Keratinocyte (primary cell): ENCODE measurements at regions not wholly inside any gene's neighbourhood (a gene's known extent, or its start where the extent isn't known, plus 50 kb on each side); places are given as distances from the start of the nearest gene placed in this dataset.

Experiments used
- DNase-seq: peaks from one replicate; pipeline ENCODE4 v3.0.0-alpha.2; 2011; ENCODE audit warnings: low read depth, missing footprints, low spot score
- FAIRE-seq: peaks from 2 replicates; lab custom pipeline; 2011; peaks lifted over from hg19 to GRCh38; lab: Jason Lieb, UNC
- H2AFZ ChIP-seq: 2 replicates; pipeline ENCODE4 v1.6.0; 2012; ENCODE audit warnings: low read length, control low read depth, inconsistent platforms; ENCODE audit not compliant: control insufficient read depth
- H3K27ac ChIP-seq: 2 replicates; pipeline ENCODE4 v1.5.1; 2011; ENCODE audit warnings: low read length; ENCODE audit not compliant: control insufficient read depth, insufficient read depth
- H3K27me3 ChIP-seq: 3 replicates; pipeline ENCODE4 v1.6.0; 2011; ENCODE audit warnings: low read length; ENCODE audit not compliant: control insufficient read depth, insufficient read depth; ENCODE audit errors: extremely low read depth
- H3K36me3 ChIP-seq, 2 experiments: 2 replicates in 1 of 2; 3 replicates in 1 of 2; pipeline ENCODE4 v1.5.1; 2011; ENCODE audit warnings: low read length in 2 of 2, mild to moderate bottlenecking in 1 of 2; ENCODE audit not compliant: control insufficient read depth in 2 of 2, insufficient read depth in 2 of 2; ENCODE audit errors: extremely low read depth in 1 of 2
- H3K4me1 ChIP-seq: 3 replicates; pipeline ENCODE4 v1.5.1; 2011; ENCODE audit warnings: low read length; ENCODE audit not compliant: control insufficient read depth, insufficient read depth; ENCODE audit errors: extremely low read depth
- H3K4me2 ChIP-seq: 3 replicates; pipeline ENCODE4 v1.6.0; 2011; ENCODE audit warnings: low read depth, low read length; ENCODE audit not compliant: control insufficient read depth, insufficient read depth; ENCODE audit errors: extremely low read depth
- H3K4me3 ChIP-seq, 3 experiments: fragments of 200-600 bp in 1 of 3; sonication (generic) in 1 of 3; 2 replicates in 2 of 3; 3 replicates in 1 of 3; pipeline ENCODE4 v1.5.1; 2011 to 2016; ENCODE audit warnings: low read length in 3 of 3, mild to moderate bottlenecking in 3 of 3, control low read depth in 2 of 3, inconsistent platforms in 1 of 3, low read depth in 1 of 3, mixed read lengths in 1 of 3, mixed run types in 1 of 3, moderate library complexity in 1 of 3; ENCODE audit not compliant: control insufficient read depth in 2 of 3, insufficient read depth in 2 of 3; ENCODE audit errors: extremely low read depth in 1 of 3
- H3K79me2 ChIP-seq: 2 replicates; pipeline ENCODE4 v1.6.0; 2012; ENCODE audit warnings: low read length; ENCODE audit not compliant: control insufficient read depth, insufficient read depth
- H3K9ac ChIP-seq: 3 replicates; pipeline ENCODE4 v1.6.0; 2011; ENCODE audit warnings: low read length; ENCODE audit not compliant: control insufficient read depth, insufficient read depth; ENCODE audit errors: extremely low read depth
- H3K9me1 ChIP-seq: 3 replicates; pipeline ENCODE4 v1.6.0; 2011; ENCODE audit warnings: low read length; ENCODE audit not compliant: control insufficient read depth, insufficient read depth; ENCODE audit errors: extremely low read depth
- H3K9me3 ChIP-seq: 2 replicates; pipeline ENCODE4 v1.5.1; 2012; ENCODE audit warnings: low read depth, low read length; ENCODE audit not compliant: control insufficient read depth
- H4K20me1 ChIP-seq: 3 replicates; pipeline ENCODE4 v1.6.0; 2011; ENCODE audit warnings: low read length; ENCODE audit not compliant: control insufficient read depth, insufficient read depth; ENCODE audit errors: extremely low read depth
- EZH2 ChIP-seq: IDR thresholded peaks from one replicate; pipeline ENCODE4 v1.6.1; 2012; ENCODE audit warnings: inconsistent platforms, mild to moderate bottlenecking, low read length, moderate library complexity
- dilution Hi-C: fragments of 300-500 bp; cut with MboI; formaldehyde crosslinking; loops from one replicate; pipeline ENCODE4 v1.7.0; 2020; ENCODE audit warnings: low sequenced_read_pairs; ENCODE audit not compliant: extremely low pct_ligation_motif_present
- TF ChIP-seq, protein P1 (sequence below), 3 experiments: IDR thresholded peaks in 1 of 3; conservative IDR thresholded peaks in 1 of 3; optimal IDR thresholded peaks in 1 of 3; 2 replicates in 2 of 3; 3 replicates in 1 of 3; pipeline versions ENCODE3 to v1.5.1; 2011; ENCODE audit warnings: low read length in 3 of 3, mild to moderate bottlenecking in 3 of 3, moderate library complexity in 2 of 3, control low read depth in 1 of 3, inconsistent platforms in 1 of 3; ENCODE audit not compliant: insufficient read depth in 2 of 3; ENCODE audit errors: extremely low read depth in 1 of 3

DNA sequence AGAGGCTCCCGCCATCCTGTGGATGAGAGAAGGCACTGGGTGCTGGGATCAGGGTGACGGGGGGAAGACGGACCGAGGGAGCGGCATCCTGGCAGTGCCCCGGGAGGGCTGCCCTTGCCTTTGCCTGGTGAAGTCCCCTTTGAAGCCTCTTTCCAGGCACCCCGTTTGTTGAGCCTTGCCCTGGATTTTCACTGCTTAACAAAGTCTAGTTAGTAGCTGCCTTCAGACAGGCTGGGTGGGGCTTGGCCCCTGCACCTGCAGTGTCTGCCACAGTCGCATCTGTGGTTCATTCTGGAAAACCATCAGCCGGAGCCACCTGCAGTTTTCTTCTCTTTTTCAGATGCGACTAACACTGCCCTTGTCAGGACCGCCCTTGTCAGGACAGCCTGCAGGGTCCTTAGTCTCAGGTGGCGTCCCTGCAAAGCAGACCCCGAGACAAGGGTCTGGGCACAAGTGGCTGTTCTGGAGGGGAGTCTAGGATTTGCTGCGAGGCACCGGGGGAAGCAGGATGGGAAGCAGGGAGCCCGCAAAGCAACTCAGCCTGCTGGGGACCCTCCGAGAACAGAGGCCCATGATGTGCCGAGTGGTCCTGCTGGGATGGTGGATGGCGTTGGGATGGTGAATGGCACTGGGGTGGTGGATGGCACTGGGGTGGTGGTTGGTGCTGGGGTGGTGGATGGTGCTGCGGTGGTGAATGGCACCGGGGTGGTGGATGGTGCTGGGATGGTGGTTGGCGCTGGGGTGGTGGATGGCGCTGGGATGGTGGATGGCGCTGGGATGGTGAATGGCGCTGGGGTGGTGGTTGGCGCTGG lies 147.9 kb upstream of the COL5A1 start:
- H3K9me3 ChIP-seq, result no peaks in the 10 kb centered on the region
- no peak for DNase-seq
- no peak overlapping the region for H3K9ac ChIP-seq
- H3K9me1 ChIP-seq, result no peaks in the 10 kb centered on the region
- no peak for FAIRE-seq
- no peak overlapping the region for H3K4me2 ChIP-seq
- no peaks in the 10 kb centered on the region for H3K4me1 ChIP-seq
- no peaks in the 10 kb centered on the region for H4K20me1 ChIP-seq
- H3K27ac ChIP-seq, result no peak overlapping the region
- TF ChIP-seq EZH2, result no peak
- TF ChIP-seq, protein P1, sequence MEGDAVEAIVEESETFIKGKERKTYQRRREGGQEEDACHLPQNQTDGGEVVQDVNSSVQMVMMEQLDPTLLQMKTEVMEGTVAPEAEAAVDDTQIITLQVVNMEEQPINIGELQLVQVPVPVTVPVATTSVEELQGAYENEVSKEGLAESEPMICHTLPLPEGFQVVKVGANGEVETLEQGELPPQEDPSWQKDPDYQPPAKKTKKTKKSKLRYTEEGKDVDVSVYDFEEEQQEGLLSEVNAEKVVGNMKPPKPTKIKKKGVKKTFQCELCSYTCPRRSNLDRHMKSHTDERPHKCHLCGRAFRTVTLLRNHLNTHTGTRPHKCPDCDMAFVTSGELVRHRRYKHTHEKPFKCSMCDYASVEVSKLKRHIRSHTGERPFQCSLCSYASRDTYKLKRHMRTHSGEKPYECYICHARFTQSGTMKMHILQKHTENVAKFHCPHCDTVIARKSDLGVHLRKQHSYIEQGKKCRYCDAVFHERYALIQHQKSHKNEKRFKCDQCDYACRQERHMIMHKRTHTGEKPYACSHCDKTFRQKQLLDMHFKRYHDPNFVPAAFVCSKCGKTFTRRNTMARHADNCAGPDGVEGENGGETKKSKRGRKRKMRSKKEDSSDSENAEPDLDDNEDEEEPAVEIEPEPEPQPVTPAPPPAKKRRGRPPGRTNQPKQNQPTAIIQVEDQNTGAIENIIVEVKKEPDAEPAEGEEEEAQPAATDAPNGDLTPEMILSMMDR (optimal IDR thresholded peaks at IDR 0.05 in 1 of 3, IDR thresholded peaks at IDR 0.05 in 1 of 3, conservative IDR thresholded peaks at IDR 0.05 in 1 of 3; ENCODE audit: extremely low read depth in 1 of 3, insufficient read depth in 2 of 3, low read length in 3 of 3), result no peak
- no peaks in the 10 kb centered on the region for H3K36me3 ChIP-seq
- no peak overlapping the region for H3K4me3 ChIP-seq
- peaks cover 6% of the 10 kb centered on the region for H3K27me3 ChIP-seq
- dilution Hi-C loops, result no loop called here
- H3K79me2 ChIP-seq, result no peaks in the 10 kb centered on the region
- H2AFZ ChIP-seq, result no peak overlapping the region

DNA sequence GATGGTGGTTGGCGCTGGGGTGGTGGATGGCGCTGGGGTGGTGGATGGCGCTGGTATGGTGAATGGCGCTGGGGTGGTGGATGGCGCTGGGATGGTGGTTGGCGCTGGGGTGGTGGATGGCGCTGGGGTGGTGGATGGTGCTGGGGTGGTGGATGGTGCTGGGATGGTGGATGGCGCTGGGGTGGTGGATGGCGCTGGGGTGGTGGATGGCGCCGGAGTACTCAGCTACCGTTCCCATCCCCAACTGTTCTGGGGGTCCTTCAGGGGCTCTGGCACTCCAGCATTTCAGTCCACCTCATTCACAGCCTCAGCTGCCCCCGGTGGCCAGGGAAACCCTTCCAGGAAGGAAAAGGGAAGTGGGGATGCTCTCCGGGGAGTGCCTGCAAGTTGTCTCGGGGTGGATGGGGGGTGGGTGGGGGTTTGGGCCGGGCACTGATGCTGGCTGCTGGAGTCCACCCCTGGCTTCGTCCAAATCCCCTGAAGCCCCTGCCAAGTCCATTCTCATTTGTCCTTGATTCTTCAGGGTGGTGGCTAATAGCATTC lies 147.3 kb upstream of the COL5A1 start:
- Histone ChIP-seq H4K20me1 (no peaks in the 10 kb centered on the region), H3K27ac (no peak overlapping the region), H3K9me1 (no peaks in the 10 kb centered on the region), H3K27me3 (peaks cover 5% of the 10 kb centered on the region), H2AFZ (no peak overlapping the region), H3K9me3 (no peaks in the 10 kb centered on the region), H3K4me2 (no peak overlapping the region), H3K4me1 (no peaks in the 10 kb centered on the region), H3K4me3 (no peak overlapping the region), H3K9ac (no peak overlapping the region), H3K79me2 (no peaks in the 10 kb centered on the region), H3K36me3 (no peaks in the 10 kb centered on the region)
- FAIRE-seq, result no peak
- TF ChIP-seq EZH2, result no peak
- TF ChIP-seq, protein P1 (optimal IDR thresholded peaks at IDR 0.05 in 1 of 3, IDR thresholded peaks at IDR 0.05 in 1 of 3, conservative IDR thresholded peaks at IDR 0.05 in 1 of 3; ENCODE audit: extremely low read depth in 1 of 3, insufficient read depth in 2 of 3, low read length in 3 of 3), result no peak
- no peak for DNase-seq
- dilution Hi-C loops, result no loop called here
